IPS-18a (cell line): ENCODE measurements at regions not wholly inside any gene's neighbourhood (a gene's known extent, or its start where the extent isn't known, plus 50 kb on each side); places are given as distances from the start of the nearest gene placed in this dataset.

Experiments used
- H3K27ac ChIP-seq: one replicate; pipeline ENCODE4 v1.5.1; 2013; ENCODE audit warnings: low read length
- H3K27me3 ChIP-seq: one replicate; pipeline ENCODE4 v1.6.1; 2013; ENCODE audit warnings: mild to moderate bottlenecking, low read length; ENCODE audit not compliant: control insufficient read depth, insufficient read depth
- H3K36me3 ChIP-seq: one replicate; pipeline ENCODE4 v1.6.1; 2013; ENCODE audit warnings: low read depth, low read length; ENCODE audit not compliant: control insufficient read depth
- H3K4me1 ChIP-seq: one replicate; pipeline ENCODE4 v1.6.1; 2013; ENCODE audit warnings: low read depth, low read length; ENCODE audit not compliant: control insufficient read depth
- H3K4me3 ChIP-seq: one replicate; pipeline ENCODE4 v1.5.1; 2013; ENCODE audit warnings: low read length
- H3K9ac ChIP-seq: one replicate; pipeline ENCODE4 v1.6.1; 2013; ENCODE audit warnings: mild to moderate bottlenecking, low read length, moderate library complexity
- H3K9me3 ChIP-seq: one replicate; pipeline ENCODE4 v1.6.1; 2013; ENCODE audit warnings: low read depth, low read length; ENCODE audit not compliant: control insufficient read depth

DNA sequence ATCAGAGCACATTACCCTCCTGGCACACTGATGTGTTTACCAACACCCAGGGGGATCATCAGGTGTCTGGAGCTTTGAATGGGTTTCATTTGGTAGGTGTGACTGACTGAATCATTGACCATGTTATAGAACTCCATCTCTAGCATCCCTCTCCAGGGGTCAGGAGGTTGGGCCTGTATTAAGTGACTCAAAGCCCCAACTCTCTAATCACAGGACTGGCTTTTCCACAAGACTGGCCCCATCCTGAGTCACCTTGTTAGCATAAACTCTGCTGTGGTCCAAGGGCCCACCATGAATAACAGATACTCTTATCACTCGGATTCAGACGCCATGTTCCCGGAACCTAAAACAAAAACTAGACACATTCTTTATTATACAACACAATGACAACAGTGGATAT lies 125.9 kb upstream of the NDUFV2 start:
- no peak overlapping the region for H3K27ac ChIP-seq
- H3K4me3 ChIP-seq: no peak overlapping the region
- H3K36me3 ChIP-seq: no peaks in the 10 kb centered on the region
- peaks cover 29% of the 10 kb centered on the region for H3K4me1 ChIP-seq
- H3K9me3 ChIP-seq: no peaks in the 10 kb centered on the region
- H3K9ac ChIP-seq: no peak overlapping the region
- H3K27me3 ChIP-seq: no peaks in the 10 kb centered on the region

DNA sequence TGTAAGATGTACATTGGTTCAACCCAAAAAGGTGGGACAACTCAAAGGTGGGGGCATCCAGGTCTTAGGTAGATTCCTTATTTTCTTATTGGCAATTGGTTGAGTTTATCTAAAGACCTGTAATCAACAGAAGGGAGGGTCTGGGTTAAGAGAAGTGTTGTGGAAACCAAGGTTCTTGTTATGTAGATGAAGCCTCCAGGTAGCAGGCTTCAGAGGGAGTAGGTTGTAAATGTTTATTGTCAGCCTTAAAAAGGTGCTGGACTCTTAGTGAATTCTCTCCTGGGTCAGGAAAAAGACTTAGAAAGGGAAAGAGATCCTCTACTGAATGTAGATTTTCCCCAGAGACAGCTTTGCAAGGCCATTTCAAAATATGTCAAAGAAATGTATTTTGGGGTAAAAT lies 125.3 kb upstream of the NDUFV2 start:
- Histone ChIP-seq H3K9me3 (no peaks in the 10 kb centered on the region), H3K4me1 (peaks cover 29% of the 10 kb centered on the region), H3K36me3 (no peaks in the 10 kb centered on the region), H3K27me3 (no peaks in the 10 kb centered on the region), H3K27ac (no peak overlapping the region), H3K9ac (no peak overlapping the region), H3K4me3 (no peak overlapping the region)

DNA sequence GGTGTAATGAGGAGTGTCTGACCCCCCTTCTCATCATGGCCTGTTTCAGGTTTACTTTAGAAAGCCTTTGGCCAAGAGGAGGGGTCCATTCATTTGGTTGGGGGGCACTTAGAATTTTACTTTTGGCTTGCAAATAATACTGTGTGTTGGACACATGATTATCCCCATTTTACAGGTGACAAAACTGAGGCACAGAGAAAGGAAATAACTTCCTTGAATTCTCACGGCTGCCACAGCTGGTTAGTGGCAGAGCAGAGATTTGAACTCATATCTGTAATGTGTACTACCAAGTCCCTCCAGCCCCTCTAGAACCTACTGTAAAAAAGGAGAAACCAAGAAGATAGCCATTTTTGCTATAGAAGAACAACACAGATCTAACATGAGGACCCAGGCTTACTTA lies 124.8 kb upstream of the NDUFV2 start:
- Histone ChIP-seq H3K9ac (no peak overlapping the region), H3K9me3 (no peaks in the 10 kb centered on the region), H3K27ac (no peak overlapping the region), H3K4me1 (peaks cover 29% of the 10 kb centered on the region), H3K4me3 (no peak overlapping the region), H3K36me3 (no peaks in the 10 kb centered on the region), H3K27me3 (no peaks in the 10 kb centered on the region)

DNA sequence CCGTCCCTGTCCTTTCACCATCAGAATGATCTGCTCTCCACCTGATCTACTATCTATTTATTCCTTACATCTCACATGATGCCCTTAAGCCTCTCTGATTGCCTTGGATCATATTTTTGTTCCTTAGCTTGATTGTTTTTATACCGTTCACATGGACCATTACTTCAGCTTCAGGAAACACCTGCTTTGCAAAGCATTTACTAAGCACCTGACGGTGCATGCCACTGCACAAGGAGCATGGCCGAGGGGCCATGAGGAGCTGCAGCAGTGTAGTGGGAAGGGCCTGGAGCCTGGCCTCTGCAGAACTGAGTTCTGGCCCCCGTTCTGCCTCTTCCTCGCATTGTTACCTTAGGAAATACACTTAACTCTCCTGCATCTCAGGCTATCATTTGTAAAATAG lies 124.1 kb upstream of the NDUFV2 start:
- H3K27me3 ChIP-seq: no peaks in the 10 kb centered on the region
- H3K9me3 ChIP-seq: no peaks in the 10 kb centered on the region
- H3K4me3 ChIP-seq: no peak overlapping the region
- H3K9ac ChIP-seq: no peak overlapping the region
- H3K4me1 ChIP-seq: peaks cover 29% of the 10 kb centered on the region
- H3K27ac ChIP-seq: no peak overlapping the region
- no peaks in the 10 kb centered on the region for H3K36me3 ChIP-seq

DNA sequence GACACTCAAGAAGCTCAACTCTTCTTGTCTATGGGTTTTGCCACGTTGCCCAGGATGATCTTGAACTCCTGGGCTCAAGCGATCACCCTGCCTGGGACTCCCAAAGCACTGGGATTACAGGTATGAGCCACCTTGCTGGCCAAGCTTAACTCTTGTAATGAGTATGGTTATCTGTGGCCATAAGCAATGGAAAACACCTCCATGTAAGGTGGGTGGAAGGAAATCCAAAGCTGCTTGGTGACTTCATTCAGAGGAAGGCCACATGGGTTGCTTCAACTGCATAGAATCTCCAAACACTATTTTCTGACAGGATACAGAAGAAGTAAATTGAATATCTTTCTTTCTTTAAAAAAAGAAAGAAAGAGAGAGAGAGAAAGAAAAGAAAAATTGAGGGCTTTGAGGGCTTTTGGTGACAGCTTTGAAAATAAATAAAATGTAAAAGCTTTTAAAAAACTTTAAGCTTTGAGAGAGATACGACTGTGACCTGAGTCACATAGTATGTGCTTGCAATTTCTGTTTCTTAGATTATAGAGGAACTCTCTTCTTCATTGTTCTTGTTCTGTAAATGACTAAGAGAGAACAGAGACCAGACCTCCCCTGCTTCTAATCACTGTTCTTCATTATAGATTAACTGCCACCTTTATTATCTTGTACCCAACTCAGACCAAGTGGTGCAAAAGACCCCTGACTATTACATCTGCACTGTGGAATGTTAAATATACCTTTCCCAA lies 123.1 kb upstream of the NDUFV2 start:
- Histone ChIP-seq H3K9me3 (no peaks in the 10 kb centered on the region), H3K27ac (no peak overlapping the region), H3K27me3 (no peaks in the 10 kb centered on the region), H3K9ac (no peak overlapping the region), H3K4me3 (no peak overlapping the region), H3K4me1 (peaks cover 29% of the 10 kb centered on the region), H3K36me3 (no peaks in the 10 kb centered on the region)

DNA sequence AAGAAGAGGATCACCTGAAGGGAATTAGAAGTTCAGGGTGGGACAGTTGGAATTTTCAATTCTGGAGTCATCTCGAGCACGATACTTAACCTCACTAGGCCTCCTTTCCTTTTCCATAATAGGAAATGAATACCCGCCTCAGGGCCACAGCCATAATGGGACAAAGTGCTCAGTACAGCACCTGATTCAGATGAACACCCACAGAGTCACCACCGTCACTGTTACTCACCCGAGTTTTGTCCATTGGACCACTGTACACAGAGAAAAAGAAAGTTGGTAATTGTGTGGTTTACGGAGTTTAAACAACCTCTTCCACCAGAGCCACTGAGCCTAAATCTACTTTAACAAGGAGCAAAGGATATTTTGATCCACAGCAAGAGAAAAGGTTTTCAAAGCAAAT lies 122.0 kb upstream of the NDUFV2 start:
- Histone ChIP-seq H3K27me3 (no peaks in the 10 kb centered on the region), H3K4me1 (peaks cover 29% of the 10 kb centered on the region), H3K36me3 (no peaks in the 10 kb centered on the region), H3K9me3 (no peaks in the 10 kb centered on the region), H3K9ac (no peak overlapping the region), H3K4me3 (no peak overlapping the region), H3K27ac (no peak overlapping the region)

DNA sequence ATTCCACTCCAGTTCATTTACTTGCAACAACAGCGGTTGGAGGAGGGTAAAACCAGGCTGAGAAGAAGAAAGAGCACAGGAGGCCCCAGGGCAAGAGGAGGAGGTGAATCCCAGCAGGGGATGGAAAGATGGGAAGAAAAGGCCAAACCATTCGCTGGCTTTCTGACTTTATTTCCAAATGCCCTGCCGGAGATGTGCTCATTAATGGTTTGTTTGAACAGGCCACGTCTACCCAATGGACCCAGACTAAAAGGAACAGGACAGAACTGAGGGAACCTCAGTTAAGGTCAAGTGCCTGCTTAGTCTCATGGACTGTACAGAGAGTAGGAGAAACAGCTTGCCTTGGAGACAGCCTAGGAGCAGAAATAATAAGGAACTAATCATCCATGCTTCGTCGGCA lies 121.6 kb upstream of the NDUFV2 start:
- no peak overlapping the region for H3K4me3 ChIP-seq
- H3K27me3 ChIP-seq: no peaks in the 10 kb centered on the region
- H3K9ac ChIP-seq: no peak overlapping the region
- H3K4me1 ChIP-seq: peaks cover 29% of the 10 kb centered on the region
- no peak overlapping the region for H3K27ac ChIP-seq
- no peaks in the 10 kb centered on the region for H3K9me3 ChIP-seq
- H3K36me3 ChIP-seq: no peaks in the 10 kb centered on the region

DNA sequence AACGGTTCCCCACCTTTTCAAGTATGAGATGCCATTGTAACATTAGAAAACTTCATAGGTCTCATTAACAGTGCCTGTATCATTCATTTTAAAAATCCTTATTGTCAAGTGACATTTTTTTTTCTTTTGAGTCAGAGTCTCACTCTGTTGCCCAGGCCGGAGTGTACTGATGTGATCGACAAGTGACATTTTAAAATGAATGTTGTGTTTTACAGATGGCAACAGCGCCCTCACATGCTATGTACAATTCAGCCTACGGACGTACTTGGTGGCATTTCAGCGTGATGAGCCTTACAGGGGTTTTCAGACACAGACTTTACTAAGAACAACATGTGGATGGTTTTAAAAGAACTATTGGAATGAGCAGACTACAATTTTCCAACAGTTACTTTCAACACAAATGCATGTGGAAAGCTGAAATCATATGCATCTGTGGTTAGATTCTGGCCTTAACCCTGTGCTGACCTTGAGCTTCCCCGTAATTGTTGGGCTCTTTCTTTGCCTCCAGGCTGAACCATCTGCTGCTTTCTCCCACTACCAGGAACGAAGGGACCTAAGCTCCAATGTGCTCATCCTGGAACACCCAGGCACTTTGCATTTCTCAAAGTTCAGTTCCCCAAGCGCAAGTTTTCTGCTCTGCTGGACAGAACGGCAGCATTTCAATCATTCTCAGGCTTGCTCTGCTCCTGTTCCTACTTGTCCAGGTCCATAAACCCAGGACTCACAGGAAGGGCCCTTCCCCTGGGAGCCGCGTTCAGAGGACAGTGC lies 119.9 kb upstream of the NDUFV2 start:
- no peak overlapping the region for H3K4me3 ChIP-seq
- no peaks in the 10 kb centered on the region for H3K27me3 ChIP-seq
- H3K9me3 ChIP-seq: no peaks in the 10 kb centered on the region
- H3K9ac ChIP-seq: no peak overlapping the region
- peaks cover 18% of the 10 kb centered on the region for H3K4me1 ChIP-seq
- H3K36me3 ChIP-seq: no peaks in the 10 kb centered on the region
- no peak overlapping the region for H3K27ac ChIP-seq

DNA sequence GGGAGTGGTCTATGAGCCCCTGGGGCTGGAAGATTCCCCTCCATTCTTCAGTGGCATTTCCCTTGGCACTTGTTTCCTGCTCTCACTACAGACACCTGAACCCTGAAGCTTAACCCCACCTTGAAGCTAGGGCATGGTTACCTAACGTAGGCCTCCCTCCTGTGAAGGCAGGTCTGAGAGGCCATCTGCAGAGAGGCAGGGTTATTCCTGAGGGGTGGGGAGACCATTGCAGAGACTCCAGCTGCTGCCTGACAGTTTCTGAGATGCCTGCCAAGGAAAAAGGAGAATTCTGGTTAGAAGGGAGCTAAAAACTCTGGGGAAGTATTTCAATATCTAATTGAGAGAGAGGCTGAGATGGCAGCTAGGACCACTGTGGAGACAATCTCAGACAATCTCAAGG lies 119.3 kb upstream of the NDUFV2 start:
- Histone ChIP-seq H3K4me1 (peaks cover 17% of the 10 kb centered on the region), H3K36me3 (no peaks in the 10 kb centered on the region), H3K27me3 (no peaks in the 10 kb centered on the region), H3K9me3 (no peaks in the 10 kb centered on the region), H3K9ac (no peak overlapping the region), H3K4me3 (no peak overlapping the region), H3K27ac (no peak overlapping the region)

DNA sequence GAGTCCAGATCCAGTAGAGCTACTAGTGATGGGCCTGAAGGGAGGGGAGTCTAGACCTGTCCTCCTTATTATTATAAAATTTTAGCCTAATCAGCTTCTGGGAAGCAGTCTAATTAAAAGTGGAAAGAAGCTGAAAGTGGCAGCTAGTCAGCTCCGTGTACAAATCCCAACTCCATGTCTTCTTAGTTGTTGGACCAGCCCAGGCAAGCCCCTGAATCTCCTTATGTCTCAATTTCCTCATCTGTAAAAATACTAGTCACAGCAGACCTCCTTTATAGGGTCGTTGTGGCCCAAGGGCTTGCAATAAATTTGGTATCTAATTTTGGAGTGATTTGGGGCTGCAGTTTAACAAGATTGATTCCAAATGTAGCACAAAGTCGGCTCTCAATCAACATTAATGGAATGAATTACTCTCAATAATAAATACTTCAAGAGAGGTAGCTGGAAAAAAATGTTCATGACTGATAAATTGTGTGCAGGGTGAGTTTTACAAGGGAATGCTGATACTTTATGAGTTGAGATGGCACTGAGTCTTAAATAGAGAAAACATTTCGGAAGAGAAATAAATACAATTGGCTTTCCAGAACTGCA lies 118.3 kb upstream of the NDUFV2 start:
- no peaks in the 10 kb centered on the region for H3K9me3 ChIP-seq
- peaks cover 17% of the 10 kb centered on the region for H3K4me1 ChIP-seq

DNA sequence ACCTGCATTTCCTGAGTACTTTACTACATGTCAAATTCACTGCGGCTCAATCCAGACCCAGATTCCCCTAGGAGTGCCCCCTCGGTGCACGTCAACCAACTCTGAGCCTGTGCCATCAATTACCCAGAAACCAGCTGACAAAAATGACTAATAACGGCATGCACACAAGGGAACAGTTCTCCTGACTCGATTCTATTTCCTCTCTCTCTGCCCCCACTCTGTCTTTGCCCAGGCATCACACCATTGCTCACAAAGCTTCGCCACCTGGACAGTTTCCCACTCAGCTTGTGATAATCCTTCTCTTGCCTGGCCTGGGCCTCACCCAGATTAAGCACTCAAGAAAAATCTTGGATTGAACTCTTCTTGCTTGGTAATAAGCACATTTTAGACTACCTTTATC lies 115.3 kb upstream of the NDUFV2 start:
- Histone ChIP-seq H3K27ac (no peak overlapping the region), H3K9me3 (no peaks in the 10 kb centered on the region), H3K9ac (no peak overlapping the region), H3K36me3 (no peaks in the 10 kb centered on the region), H3K4me3 (no peak overlapping the region), H3K4me1 (no peaks in the 10 kb centered on the region), H3K27me3 (no peaks in the 10 kb centered on the region)

More for the DNA sequence above, 118.3 kb upstream of the NDUFV2 start:
- H3K9ac ChIP-seq: no peak overlapping the region
- no peaks in the 10 kb centered on the region for H3K27me3 ChIP-seq
- no peaks in the 10 kb centered on the region for H3K36me3 ChIP-seq
- no peak overlapping the region for H3K4me3 ChIP-seq
- no peak overlapping the region for H3K27ac ChIP-seq
